ENCODE measurements at regions not wholly inside any gene's neighbourhood (a gene's known extent, or its start where the extent isn't known, plus 50 kb on each side); places are given as distances from the start of the nearest gene placed in this dataset.
"Not testable (repeated sequence)": the region's sequence is repeated elsewhere in the genome, so short reads cannot be mapped to it uniquely, and the experiment has no call there.

GRCh38 chr9:65411336-65411735 is 126.3 kb upstream of the FOXD4L5 start:
- Histone ChIP-seq H3K27me3 (no peaks in the 10 kb centered on the region), H3K4me1 (no peaks in the 10 kb centered on the region), H3K27ac (no peak overlapping the region), H3K4me3 (no peak overlapping the region), H3K36me3 (no peaks in the 10 kb centered on the region), H3K9me3 (no peaks in the 10 kb centered on the region)
- intact Hi-C loops (cut with DNase I; ENCODE audit: low total_unique reads), result no loop called here
- no peak for TF ChIP-seq POLR2A (IDR thresholded peaks at IDR 0.05)
- in situ Hi-C loops (cut with MboI; ENCODE audit: low pct_ligation_motif_present in 1 of 4, low pct_unique_long_range_greater_than_20kb in 1 of 4, low sequenced_read_pairs in 3 of 4), result no loop called here
- WGBS, 2 donors (ENCODE audit: low coverage in 1 of 2), result 70 to 87% methylated on average over 2 to 9 of the region's 9 CpGs
- DNase-seq, result no peak

DNA sequence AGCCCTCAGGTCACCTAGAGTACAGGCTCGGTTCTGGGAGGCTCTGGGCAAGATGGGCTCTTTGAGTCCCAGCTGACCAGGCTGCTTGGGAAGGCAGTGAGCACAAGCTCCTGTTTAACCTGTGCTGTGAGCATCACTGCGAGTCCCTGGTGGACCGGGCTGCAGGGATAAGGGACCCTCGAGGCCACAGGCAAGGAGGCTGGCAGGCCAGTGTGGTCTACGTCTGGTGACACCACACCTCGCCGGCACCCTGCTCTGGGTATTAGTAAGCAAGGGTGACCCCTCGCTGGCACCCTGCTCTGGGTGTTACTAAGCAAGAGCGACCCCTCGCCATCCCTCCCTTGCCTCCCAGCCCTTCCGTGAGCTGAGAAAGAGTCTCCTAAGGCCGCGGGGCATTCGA is 125.9 kb upstream of the FOXD4L5 start:
- in situ Hi-C loops (cut with MboI; ENCODE audit: low pct_ligation_motif_present in 1 of 4, low pct_unique_long_range_greater_than_20kb in 1 of 4, low sequenced_read_pairs in 3 of 4), result no loop called here
- TF ChIP-seq EP300 (IDR thresholded peaks at IDR 0.05; ENCODE audit: low read depth), result no peak
- no peak for TF ChIP-seq POLR2AphosphoS5 (IDR thresholded peaks at IDR 0.05)
- no peak for TF ChIP-seq CTCF (IDR thresholded peaks at IDR 0.05)
- no peak for TF ChIP-seq POLR2A (IDR thresholded peaks at IDR 0.05)
- Histone ChIP-seq H3K9me3 (no peaks in the 10 kb centered on the region), H3K27me3 (no peaks in the 10 kb centered on the region), H3K27ac (no peak overlapping the region), H3K36me3 (no peaks in the 10 kb centered on the region), H3K4me3 (no peak overlapping the region), H3K4me1 (no peaks in the 10 kb centered on the region)
- 73% methylated on average over 12 of the region's 14 CpGs; no CpG with 5 or more reads in 1 of the 2 donors for WGBS, 2 donors (ENCODE audit: low coverage in 1 of 2)
- no peak for DNase-seq
- intact Hi-C loops (cut with DNase I; ENCODE audit: low total_unique reads), result no loop called here

- no peak overlapping the region for H3K4me3 ChIP-seq
- in situ Hi-C loops (cut with MboI; ENCODE audit: low pct_ligation_motif_present in 1 of 4, low pct_unique_long_range_greater_than_20kb in 1 of 4, low sequenced_read_pairs in 3 of 4), result no loop called here
- H3K27me3 ChIP-seq, result no peaks in the 10 kb centered on the region
- TF ChIP-seq POLR2A (IDR thresholded peaks at IDR 0.05) (no peak), CTCF (IDR thresholded peaks at IDR 0.05) (no peak), POLR2AphosphoS5 (IDR thresholded peaks at IDR 0.05) (no peak), EP300 (IDR thresholded peaks at IDR 0.05; ENCODE audit: low read depth) (no peak)
- no peak overlapping the region for H3K27ac ChIP-seq
- no peaks in the 10 kb centered on the region for H3K36me3 ChIP-seq
- WGBS, 2 donors (ENCODE audit: low coverage in 1 of 2), result 90% methylated on average over 14 of the region's 14 CpGs; no CpG with 5 or more reads in 1 of the 2 donors
- intact Hi-C loops (cut with DNase I; ENCODE audit: low total_unique reads), result no loop called here
- no peak for DNase-seq
- no peaks in the 10 kb centered on the region for H3K4me1 ChIP-seq
- peaks cover 0 to 6% of the 10 kb centered on the region in 2 donors for H3K9me3 ChIP-seq
These were observed 124.5 kb upstream of the FOXD4L5 start for GRCh38 chr9:65409471-65409980.

DNA sequence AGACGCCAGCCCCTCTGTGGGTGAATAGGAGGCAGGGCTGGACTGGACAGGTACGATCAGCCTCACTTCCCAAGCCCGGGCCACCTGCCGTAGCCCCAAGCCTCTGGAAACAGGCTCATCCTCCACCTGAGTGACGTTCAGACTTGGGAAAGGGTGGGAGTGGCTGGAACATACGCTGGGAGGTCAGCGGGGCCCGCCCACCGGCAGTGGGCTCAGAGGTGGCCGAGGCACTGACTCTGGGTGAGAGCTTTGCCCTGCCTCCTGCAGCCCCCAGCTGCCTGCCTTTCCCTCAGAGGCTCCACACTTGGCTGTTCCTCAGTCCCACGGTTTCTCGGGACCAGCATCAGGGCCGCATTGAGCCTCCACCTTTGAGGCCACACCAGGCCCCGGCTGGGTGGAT is 123.8 kb upstream of the FOXD4L5 start:
- 91 to 100% methylated on average over 2 to 14 of the region's 14 CpGs for WGBS, 2 donors (ENCODE audit: low coverage in 1 of 2)
- H3K4me3 ChIP-seq; H3K9me3 ChIP-seq; H3K27me3 ChIP-seq; H3K27ac ChIP-seq; H3K4me1 ChIP-seq; intact Hi-C loops (cut with DNase I; ENCODE audit: low total_unique reads); DNase-seq; H3K36me3 ChIP-seq; in situ Hi-C loops (cut with MboI; ENCODE audit: low pct_ligation_motif_present in 1 of 4, low pct_unique_long_range_greater_than_20kb in 1 of 4, low sequenced_read_pairs in 3 of 4): not testable (repeated sequence)

DNA sequence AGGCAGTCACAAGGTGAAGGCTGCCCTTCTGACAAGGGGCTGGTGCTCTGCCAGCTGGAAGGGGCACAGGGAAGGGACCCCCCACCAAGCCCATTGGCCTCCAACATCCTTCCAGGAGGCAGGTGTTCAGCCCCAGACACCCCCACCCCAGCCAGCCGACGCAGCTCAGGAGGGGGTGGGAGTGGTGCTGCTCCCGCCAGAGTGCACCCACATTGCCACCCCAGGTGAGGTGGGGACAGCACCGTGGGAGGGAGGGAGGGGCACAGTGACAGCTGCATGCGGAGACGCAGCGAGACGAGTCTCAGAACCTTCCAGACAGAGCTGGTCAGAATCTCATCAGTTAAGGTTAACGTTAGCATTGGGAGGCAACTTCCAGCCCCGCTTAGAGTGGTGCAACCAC is 121.6 kb upstream of the FOXD4L5 start:
- H3K4me1 ChIP-seq; intact Hi-C loops (cut with DNase I; ENCODE audit: low total_unique reads); in situ Hi-C loops (cut with MboI; ENCODE audit: low pct_ligation_motif_present in 1 of 4, low pct_unique_long_range_greater_than_20kb in 1 of 4, low sequenced_read_pairs in 3 of 4); H3K9me3 ChIP-seq; H3K36me3 ChIP-seq; H3K4me3 ChIP-seq; DNase-seq; H3K27ac ChIP-seq; H3K27me3 ChIP-seq: not testable (repeated sequence)
- WGBS, 2 donors (ENCODE audit: low coverage in 1 of 2), result 87% methylated on average over 10 of the region's 10 CpGs; no CpG with 5 or more reads in 1 of the 2 donors

- 84 to 90% methylated on average over 2 to 11 of the region's 11 CpGs for WGBS, 2 donors (ENCODE audit: low coverage in 1 of 2)
- DNase-seq; intact Hi-C loops (cut with DNase I; ENCODE audit: low total_unique reads); H3K4me1 ChIP-seq; in situ Hi-C loops (cut with MboI; ENCODE audit: low pct_ligation_motif_present in 1 of 4, low pct_unique_long_range_greater_than_20kb in 1 of 4, low sequenced_read_pairs in 3 of 4); H3K27me3 ChIP-seq; H3K4me3 ChIP-seq; H3K36me3 ChIP-seq; H3K27ac ChIP-seq; H3K9me3 ChIP-seq: not testable (repeated sequence)
These were observed 120.8 kb upstream of the FOXD4L5 start for GRCh38 chr9:65405766-65406165.
